Stimulated activated memory B cell treated with anti-CD40 and anti-IgM and Interleukin-4, amounts not matched to agents 10 μg/mL and 1 μg/mL and 100 μg/mL, for 72 hours (primary cell): ENCODE measurements at regions not wholly inside any gene's neighbourhood (a gene's known extent, or its start where the extent isn't known, plus 50 kb on each side); places are given as distances from the start of the nearest gene placed in this dataset.

ENCODE experiments used
- ATAC-seq: fragments of 150-1000 bp; cut with Tn5 transposase; 2 replicates; pipeline ENCODE4 v1.10.0; 2021
- H3K27ac Mint-ChIP-seq: one replicate; pipeline ENCODE4 v1.8.0; 2022; ENCODE audit warnings: mild to moderate bottlenecking, mixed read lengths
- H3K27me3 Mint-ChIP-seq: one replicate; pipeline ENCODE4 v1.8.0; 2022; ENCODE audit warnings: mixed read lengths
- H3K36me3 Mint-ChIP-seq: one replicate; pipeline ENCODE4 v1.8.0; 2022; ENCODE audit warnings: mixed read lengths
- H3K4me1 Mint-ChIP-seq: one replicate; pipeline ENCODE4 v1.8.0; 2022; ENCODE audit warnings: mixed read lengths
- H3K4me3 Mint-ChIP-seq: one replicate; pipeline ENCODE4 v1.8.0; 2022; ENCODE audit warnings: mild to moderate bottlenecking, moderate library complexity, mixed read lengths
- H3K9me3 Mint-ChIP-seq: one replicate; pipeline ENCODE4 v1.8.0; 2022; ENCODE audit warnings: mixed read lengths

- H3K4me1 Mint-ChIP-seq, result no peaks in the 10 kb centered on the region
- no peak overlapping the region for H3K4me3 Mint-ChIP-seq
- no peaks in the 10 kb centered on the region for H3K27me3 Mint-ChIP-seq
- no peaks in the 10 kb centered on the region for H3K36me3 Mint-ChIP-seq
- no peak for ATAC-seq
- H3K27ac Mint-ChIP-seq, result no peak overlapping the region
- H3K9me3 Mint-ChIP-seq, result no peaks in the 10 kb centered on the region
These were observed 145.2 kb upstream of the MMADHC start for GRCh38 chr2:149732730-149733290.

GRCh38 chr2:149732001-149732685, 144.6 kb upstream of the MMADHC start:
- H3K9me3 Mint-ChIP-seq, result no peaks in the 10 kb centered on the region
- H3K27ac Mint-ChIP-seq, result no peak overlapping the region
- H3K36me3 Mint-ChIP-seq, result no peaks in the 10 kb centered on the region
- no peak for ATAC-seq
- no peak overlapping the region for H3K4me3 Mint-ChIP-seq
- H3K27me3 Mint-ChIP-seq, result no peaks in the 10 kb centered on the region
- H3K4me1 Mint-ChIP-seq, result no peaks in the 10 kb centered on the region

GRCh38 chr2:149731079-149731478, 143.5 kb upstream of the MMADHC start:
- no peaks in the 10 kb centered on the region for H3K9me3 Mint-ChIP-seq
- no peaks in the 10 kb centered on the region for H3K4me1 Mint-ChIP-seq
- H3K4me3 Mint-ChIP-seq, result no peak overlapping the region
- no peaks in the 10 kb centered on the region for H3K36me3 Mint-ChIP-seq
- no peak overlapping the region for H3K27ac Mint-ChIP-seq
- ATAC-seq, result no peak
- H3K27me3 Mint-ChIP-seq, result no peaks in the 10 kb centered on the region

- Mint-ChIP-seq H3K36me3 (no peaks in the 10 kb centered on the region), H3K4me3 (no peak overlapping the region), H3K9me3 (no peaks in the 10 kb centered on the region), H3K4me1 (no peaks in the 10 kb centered on the region), H3K27me3 (no peaks in the 10 kb centered on the region), H3K27ac (no peak overlapping the region)
- no peak for ATAC-seq
These were observed 142.0 kb upstream of the MMADHC start for GRCh38 chr2:149729586-149729985.

- Mint-ChIP-seq H3K9me3 (no peaks in the 10 kb centered on the region), H3K27ac (no peak overlapping the region), H3K4me3 (no peak overlapping the region), H3K4me1 (no peaks in the 10 kb centered on the region), H3K27me3 (no peaks in the 10 kb centered on the region), H3K36me3 (no peaks in the 10 kb centered on the region)
- ATAC-seq, result no peak
These were observed 140.4 kb upstream of the MMADHC start for GRCh38 chr2:149727927-149728326.

GRCh38 chr2:149725234-149725633, 137.7 kb upstream of the MMADHC start:
- H3K27me3 Mint-ChIP-seq, result no peaks in the 10 kb centered on the region
- H3K4me3 Mint-ChIP-seq, result no peak overlapping the region
- no peaks in the 10 kb centered on the region for H3K36me3 Mint-ChIP-seq
- no peaks in the 10 kb centered on the region for H3K9me3 Mint-ChIP-seq
- no peak for ATAC-seq
- H3K4me1 Mint-ChIP-seq, result no peaks in the 10 kb centered on the region
- no peak overlapping the region for H3K27ac Mint-ChIP-seq

- Mint-ChIP-seq H3K9me3 (no peaks in the 10 kb centered on the region), H3K27me3 (no peaks in the 10 kb centered on the region), H3K4me3 (no peak overlapping the region), H3K36me3 (no peaks in the 10 kb centered on the region), H3K27ac (no peak overlapping the region), H3K4me1 (no peaks in the 10 kb centered on the region)
- ATAC-seq, result no peak
These were observed 136.5 kb upstream of the MMADHC start for GRCh38 chr2:149724091-149724490.

- H3K4me1 Mint-ChIP-seq, result no peaks in the 10 kb centered on the region
These were observed 133.0 kb upstream of the MMADHC start for GRCh38 chr2:149720615-149721014.

GRCh38 chr2:149719695-149720094, 132.1 kb upstream of the MMADHC start:
- H3K27me3 Mint-ChIP-seq, result no peaks in the 10 kb centered on the region
- H3K4me3 Mint-ChIP-seq, result no peak overlapping the region

More at GRCh38 chr2:149720615-149721014, 133.0 kb upstream of the MMADHC start:
- ATAC-seq, result no peak
- Mint-ChIP-seq H3K9me3 (no peaks in the 10 kb centered on the region), H3K36me3 (no peaks in the 10 kb centered on the region), H3K27me3 (no peaks in the 10 kb centered on the region), H3K27ac (no peak overlapping the region), H3K4me3 (no peak overlapping the region)

GRCh38 chr2:149716687-149717086, 129.1 kb upstream of the MMADHC start:
- Mint-ChIP-seq H3K4me1 (no peaks in the 10 kb centered on the region), H3K27me3 (no peaks in the 10 kb centered on the region), H3K4me3 (no peak overlapping the region), H3K36me3 (no peaks in the 10 kb centered on the region), H3K27ac (no peak overlapping the region), H3K9me3 (peaks cover 2% of the 10 kb centered on the region)
- ATAC-seq, result no peak

More at GRCh38 chr2:149719695-149720094, 132.1 kb upstream of the MMADHC start:
- Mint-ChIP-seq H3K27ac (no peak overlapping the region), H3K4me1 (no peaks in the 10 kb centered on the region), H3K9me3 (no peaks in the 10 kb centered on the region), H3K36me3 (no peaks in the 10 kb centered on the region)
- no peak for ATAC-seq

GRCh38 chr2:149715894-149716293, 128.3 kb upstream of the MMADHC start:
- Mint-ChIP-seq H3K4me1 (no peaks in the 10 kb centered on the region), H3K4me3 (no peak overlapping the region), H3K27ac (no peak overlapping the region), H3K36me3 (no peaks in the 10 kb centered on the region), H3K27me3 (no peaks in the 10 kb centered on the region), H3K9me3 (peaks cover 2% of the 10 kb centered on the region)
- no peak for ATAC-seq

- no peaks in the 10 kb centered on the region for H3K27me3 Mint-ChIP-seq
- H3K9me3 Mint-ChIP-seq, result peaks cover 2% of the 10 kb centered on the region
- H3K27ac Mint-ChIP-seq, result no peak overlapping the region
- no peaks in the 10 kb centered on the region for H3K4me1 Mint-ChIP-seq
- H3K4me3 Mint-ChIP-seq, result no peak overlapping the region
- no peaks in the 10 kb centered on the region for H3K36me3 Mint-ChIP-seq
- ATAC-seq, result no peak
These were observed 127.5 kb upstream of the MMADHC start for GRCh38 chr2:149715005-149715592.

GRCh38 chr2:149709496-149710263, 122.1 kb upstream of the MMADHC start:
- Mint-ChIP-seq H3K27me3 (no peaks in the 10 kb centered on the region), H3K9me3 (peaks cover 2% of the 10 kb centered on the region), H3K4me1 (no peaks in the 10 kb centered on the region), H3K4me3 (no peak overlapping the region), H3K27ac (no peak overlapping the region), H3K36me3 (no peaks in the 10 kb centered on the region)
- ATAC-seq, result no peak

GRCh38 chr2:149703281-149703680, 115.7 kb upstream of the MMADHC start:
- Mint-ChIP-seq H3K4me3 (no peak overlapping the region), H3K9me3 (no peaks in the 10 kb centered on the region), H3K36me3 (no peaks in the 10 kb centered on the region), H3K4me1 (no peaks in the 10 kb centered on the region), H3K27ac (no peak overlapping the region), H3K27me3 (no peaks in the 10 kb centered on the region)
- ATAC-seq, result no peak

GRCh38 chr2:149702571-149702970, 115.0 kb upstream of the MMADHC start:
- no peaks in the 10 kb centered on the region for H3K27me3 Mint-ChIP-seq
- H3K36me3 Mint-ChIP-seq, result no peaks in the 10 kb centered on the region
- no peaks in the 10 kb centered on the region for H3K4me1 Mint-ChIP-seq

More at GRCh38 chr2:149702571-149702970, 115.0 kb upstream of the MMADHC start:
- Mint-ChIP-seq H3K27ac (no peak overlapping the region), H3K4me3 (no peak overlapping the region), H3K9me3 (no peaks in the 10 kb centered on the region)
- ATAC-seq, result no peak
